HG02642 (cell line): ENCODE measurements at regions not wholly inside any gene's neighbourhood (a gene's known extent, or its start where the extent isn't known, plus 50 kb on each side); places are given as distances from the start of the nearest gene placed in this dataset.
"Not testable (repeated sequence)": the region's sequence is repeated elsewhere in the genome, so short reads cannot be mapped to it uniquely, and the experiment has no call there.

ENCODE experiments used
- ATAC-seq: cut with Tn5 transposase; IDR thresholded peaks from one replicate; pipeline ENCODE4 v1.9.1; 2021; ENCODE audit warnings: mild to moderate bottlenecking; ENCODE audit not compliant: unreplicated experiment, poor library complexity

- no peak for ATAC-seq
Observed at GRCh38 chr4:177987896-177988295, 545.7 kb upstream of the AGA start.

GRCh38 chr4:177989503-177990201, 547.4 kb upstream of the AGA start:
- ATAC-seq, result no peak

GRCh38 chr4:178003098-178003657, 560.9 kb upstream of the AGA start:
- ATAC-seq, result no peak

- ATAC-seq, result no peak
Observed at GRCh38 chr4:178010596-178010995, 568.4 kb upstream of the AGA start.

GRCh38 chr4:178015046-178015445, 572.8 kb upstream of the AGA start:
- ATAC-seq, result not testable (repeated sequence)

- ATAC-seq, result no peak
Observed at GRCh38 chr4:178026999-178027398, 584.8 kb upstream of the AGA start.

GRCh38 chr4:178027796-178028195, 585.6 kb upstream of the AGA start:
- ATAC-seq, result no peak

GRCh38 chr4:178028481-178028880, 586.2 kb upstream of the AGA start:
- ATAC-seq, result no peak

GRCh38 chr4:178037459-178038214, 595.4 kb upstream of the AGA start:
- ATAC-seq, result no peak

- ATAC-seq, result no peak
Observed at GRCh38 chr4:178056996-178057395, 614.8 kb upstream of the AGA start.

GRCh38 chr4:178063568-178063967, 621.3 kb upstream of the AGA start:
- no peak for ATAC-seq

- ATAC-seq, result no peak
Observed at GRCh38 chr4:178066338-178066941, 624.2 kb upstream of the AGA start.

- ATAC-seq, result no peak
Observed at GRCh38 chr4:178068136-178068535, 625.9 kb upstream of the AGA start.

GRCh38 chr4:178070163-178070562, 627.9 kb upstream of the AGA start:
- ATAC-seq, result no peak

GRCh38 chr4:178080312-178080711, 638.1 kb upstream of the AGA start:
- no peak for ATAC-seq

- ATAC-seq, result no peak
Observed at GRCh38 chr4:178081176-178081575, 638.9 kb upstream of the AGA start.

GRCh38 chr4:178081896-178082295, 639.7 kb upstream of the AGA start:
- no peak for ATAC-seq

GRCh38 chr4:178082906-178083305, 640.7 kb upstream of the AGA start:
- ATAC-seq, result no peak

GRCh38 chr4:178083968-178084367, 641.7 kb upstream of the AGA start:
- ATAC-seq, result no peak

- ATAC-seq, result no peak
Observed at GRCh38 chr4:178086320-178086719, 644.1 kb upstream of the AGA start.
